GM23338 (cell line): ENCODE measurements at regions not wholly inside any gene's neighbourhood (a gene's known extent, or its start where the extent isn't known, plus 50 kb on each side); places are given as distances from the start of the nearest gene placed in this dataset.

ENCODE experiments used
- ATAC-seq: fragments of 200-7000 bp; cut with Tn5 transposase; 3 replicates; pipeline ENCODE4 v1.9.1; 2020
- DNase-seq: peaks from one replicate; pipeline ENCODE4 v3.0.0-alpha.2; 2015; ENCODE audit warnings: low spot score
- H2AFZ ChIP-seq: fragments of 200-600 bp; sonication (generic); 2 replicates; pipeline ENCODE4 v1.8.0; 2016; ENCODE audit warnings: antibody characterized with exemption, mild to moderate bottlenecking, moderate library complexity
- H3F3A ChIP-seq: fragments of 200-600 bp; sonication (generic); replicated peaks from 2 replicates; pipeline ENCODE4 v1.8.0; 2017; ENCODE audit warnings: antibody characterized with exemption, mixed run types, low read depth
- H3K27ac ChIP-seq: fragments of 200-600 bp; sonication (generic); 2 replicates; pipeline ENCODE4 v1.6.1; 2016; ENCODE audit warnings: low read depth
- H3K27me3 ChIP-seq: fragments of 200-600 bp; sonication (generic); 2 replicates; pipeline ENCODE4 v1.8.0; 2016; ENCODE audit warnings: mild to moderate bottlenecking, mixed run types, moderate library complexity; ENCODE audit not compliant: insufficient read depth
- H3K36me3 ChIP-seq: fragments of 200-600 bp; sonication (generic); 2 replicates; pipeline ENCODE4 v1.8.0; 2016; ENCODE audit warnings: mild to moderate bottlenecking; ENCODE audit not compliant: insufficient read depth
- H3K4me1 ChIP-seq: fragments of 200-600 bp; sonication (generic); 2 replicates; pipeline ENCODE4 v1.8.0; 2016; ENCODE audit warnings: mild to moderate bottlenecking, moderate library complexity; ENCODE audit not compliant: insufficient read depth
- H3K4me2 ChIP-seq: fragments of 200-600 bp; sonication (generic); 2 replicates; pipeline ENCODE4 v1.7.1; 2017; ENCODE audit warnings: mixed run types
- H3K4me3 ChIP-seq: fragments of 200-600 bp; sonication (generic); 2 replicates; pipeline ENCODE4 v1.6.1; 2016; ENCODE audit warnings: mixed run types
- H3K79me2 ChIP-seq: fragments of 200-600 bp; sonication (generic); replicated peaks from 2 replicates; pipeline ENCODE4 v1.8.0; 2017; ENCODE audit warnings: mild to moderate bottlenecking; ENCODE audit not compliant: insufficient read depth
- H3K9me2 ChIP-seq: fragments of 200-600 bp; sonication (generic); 2 replicates; pipeline ENCODE4 v1.8.0; 2017; ENCODE audit not compliant: insufficient read depth
- H4K20me1 ChIP-seq: fragments of 200-600 bp; sonication (generic); replicated peaks from 2 replicates; pipeline ENCODE4 v1.8.0; 2017; ENCODE audit warnings: mild to moderate bottlenecking; ENCODE audit not compliant: insufficient read depth
- H3K27ac Mint-ChIP-seq: 2 replicates; pipeline ENCODE4 v1.8.0; 2020; ENCODE audit warnings: inconsistent platforms, mild to moderate bottlenecking, moderate library complexity, mixed read lengths
- H3K27me3 Mint-ChIP-seq: 3 replicates; pipeline ENCODE4 v1.8.0; 2022; ENCODE audit warnings: low read depth, mild to moderate bottlenecking, moderate library complexity, mixed read lengths, inconsistent platforms; ENCODE audit not compliant: insufficient read depth, poor library complexity
- H3K36me3 Mint-ChIP-seq: 3 replicates; pipeline ENCODE4 v1.8.0; 2021; ENCODE audit warnings: low read depth, mild to moderate bottlenecking, inconsistent platforms, moderate library complexity, mixed read lengths
- H3K4me1 Mint-ChIP-seq: 3 replicates; pipeline ENCODE4 v1.8.0; 2020; ENCODE audit warnings: mild to moderate bottlenecking, inconsistent platforms, mixed read lengths
- H3K4me3 Mint-ChIP-seq: 3 replicates; pipeline ENCODE4 v1.8.0; 2021; ENCODE audit warnings: moderate library complexity, mild to moderate bottlenecking, inconsistent platforms, mixed read lengths
- H3K9me3 Mint-ChIP-seq: 3 replicates; pipeline ENCODE4 v1.8.0; 2020; ENCODE audit warnings: moderate library complexity, mild to moderate bottlenecking, inconsistent platforms, mixed read lengths
- NANOG ChIP-seq: IDR thresholded peaks from 2 replicates; pipeline ENCODE4 v1.6.1; 2016; ENCODE audit warnings: antibody characterized with exemption, borderline replicate concordance
- TF ChIP-seq, protein P1 (sequence below): IDR thresholded peaks from one replicate; pipeline ENCODE4 v1.6.1; 2018; ENCODE audit warnings: antibody characterized with exemption; ENCODE audit not compliant: unreplicated experiment
- TF ChIP-seq, protein P2 (sequence below): IDR thresholded peaks from 2 replicates; pipeline ENCODE4 v1.6.1; 2016; ENCODE audit warnings: antibody characterized with exemption
- TF ChIP-seq, protein P3 (sequence below): fragments of 250-450 bp; sonication (Bioruptor Pico); IDR thresholded peaks from 2 replicates; pipeline ENCODE4 v1.5.0; 2020; ENCODE audit warnings: mild to moderate bottlenecking, moderate library complexity

DNA sequence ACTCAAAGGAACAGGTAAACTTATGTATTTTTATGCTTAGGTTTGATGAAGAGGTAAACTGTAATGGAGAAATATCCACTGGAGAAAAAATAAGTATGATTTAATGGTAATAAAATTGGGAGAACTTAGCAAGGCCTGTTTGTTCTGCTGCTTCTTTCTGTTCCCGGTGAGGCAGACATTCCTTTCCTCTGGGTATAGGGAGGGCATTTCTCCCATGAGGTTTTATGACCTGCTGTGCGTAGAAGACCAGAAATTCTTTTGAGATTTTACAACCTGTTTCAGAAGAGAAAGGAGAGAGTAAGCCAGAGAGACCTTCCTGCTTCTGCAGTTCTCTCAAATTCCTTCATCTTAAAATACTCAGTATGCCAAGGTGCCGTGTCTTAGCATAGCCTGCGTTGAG, 139.4 kb upstream of the RMST start:
- no peak for TF ChIP-seq NANOG
- TF ChIP-seq, protein P1, sequence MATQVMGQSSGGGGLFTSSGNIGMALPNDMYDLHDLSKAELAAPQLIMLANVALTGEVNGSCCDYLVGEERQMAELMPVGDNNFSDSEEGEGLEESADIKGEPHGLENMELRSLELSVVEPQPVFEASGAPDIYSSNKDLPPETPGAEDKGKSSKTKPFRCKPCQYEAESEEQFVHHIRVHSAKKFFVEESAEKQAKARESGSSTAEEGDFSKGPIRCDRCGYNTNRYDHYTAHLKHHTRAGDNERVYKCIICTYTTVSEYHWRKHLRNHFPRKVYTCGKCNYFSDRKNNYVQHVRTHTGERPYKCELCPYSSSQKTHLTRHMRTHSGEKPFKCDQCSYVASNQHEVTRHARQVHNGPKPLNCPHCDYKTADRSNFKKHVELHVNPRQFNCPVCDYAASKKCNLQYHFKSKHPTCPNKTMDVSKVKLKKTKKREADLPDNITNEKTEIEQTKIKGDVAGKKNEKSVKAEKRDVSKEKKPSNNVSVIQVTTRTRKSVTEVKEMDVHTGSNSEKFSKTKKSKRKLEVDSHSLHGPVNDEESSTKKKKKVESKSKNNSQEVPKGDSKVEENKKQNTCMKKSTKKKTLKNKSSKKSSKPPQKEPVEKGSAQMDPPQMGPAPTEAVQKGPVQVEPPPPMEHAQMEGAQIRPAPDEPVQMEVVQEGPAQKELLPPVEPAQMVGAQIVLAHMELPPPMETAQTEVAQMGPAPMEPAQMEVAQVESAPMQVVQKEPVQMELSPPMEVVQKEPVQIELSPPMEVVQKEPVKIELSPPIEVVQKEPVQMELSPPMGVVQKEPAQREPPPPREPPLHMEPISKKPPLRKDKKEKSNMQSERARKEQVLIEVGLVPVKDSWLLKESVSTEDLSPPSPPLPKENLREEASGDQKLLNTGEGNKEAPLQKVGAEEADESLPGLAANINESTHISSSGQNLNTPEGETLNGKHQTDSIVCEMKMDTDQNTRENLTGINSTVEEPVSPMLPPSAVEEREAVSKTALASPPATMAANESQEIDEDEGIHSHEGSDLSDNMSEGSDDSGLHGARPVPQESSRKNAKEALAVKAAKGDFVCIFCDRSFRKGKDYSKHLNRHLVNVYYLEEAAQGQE = no peak
- TF ChIP-seq, protein P2, sequence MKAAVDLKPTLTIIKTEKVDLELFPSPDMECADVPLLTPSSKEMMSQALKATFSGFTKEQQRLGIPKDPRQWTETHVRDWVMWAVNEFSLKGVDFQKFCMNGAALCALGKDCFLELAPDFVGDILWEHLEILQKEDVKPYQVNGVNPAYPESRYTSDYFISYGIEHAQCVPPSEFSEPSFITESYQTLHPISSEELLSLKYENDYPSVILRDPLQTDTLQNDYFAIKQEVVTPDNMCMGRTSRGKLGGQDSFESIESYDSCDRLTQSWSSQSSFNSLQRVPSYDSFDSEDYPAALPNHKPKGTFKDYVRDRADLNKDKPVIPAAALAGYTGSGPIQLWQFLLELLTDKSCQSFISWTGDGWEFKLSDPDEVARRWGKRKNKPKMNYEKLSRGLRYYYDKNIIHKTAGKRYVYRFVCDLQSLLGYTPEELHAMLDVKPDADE = no peak
- TF ChIP-seq, protein P3, sequence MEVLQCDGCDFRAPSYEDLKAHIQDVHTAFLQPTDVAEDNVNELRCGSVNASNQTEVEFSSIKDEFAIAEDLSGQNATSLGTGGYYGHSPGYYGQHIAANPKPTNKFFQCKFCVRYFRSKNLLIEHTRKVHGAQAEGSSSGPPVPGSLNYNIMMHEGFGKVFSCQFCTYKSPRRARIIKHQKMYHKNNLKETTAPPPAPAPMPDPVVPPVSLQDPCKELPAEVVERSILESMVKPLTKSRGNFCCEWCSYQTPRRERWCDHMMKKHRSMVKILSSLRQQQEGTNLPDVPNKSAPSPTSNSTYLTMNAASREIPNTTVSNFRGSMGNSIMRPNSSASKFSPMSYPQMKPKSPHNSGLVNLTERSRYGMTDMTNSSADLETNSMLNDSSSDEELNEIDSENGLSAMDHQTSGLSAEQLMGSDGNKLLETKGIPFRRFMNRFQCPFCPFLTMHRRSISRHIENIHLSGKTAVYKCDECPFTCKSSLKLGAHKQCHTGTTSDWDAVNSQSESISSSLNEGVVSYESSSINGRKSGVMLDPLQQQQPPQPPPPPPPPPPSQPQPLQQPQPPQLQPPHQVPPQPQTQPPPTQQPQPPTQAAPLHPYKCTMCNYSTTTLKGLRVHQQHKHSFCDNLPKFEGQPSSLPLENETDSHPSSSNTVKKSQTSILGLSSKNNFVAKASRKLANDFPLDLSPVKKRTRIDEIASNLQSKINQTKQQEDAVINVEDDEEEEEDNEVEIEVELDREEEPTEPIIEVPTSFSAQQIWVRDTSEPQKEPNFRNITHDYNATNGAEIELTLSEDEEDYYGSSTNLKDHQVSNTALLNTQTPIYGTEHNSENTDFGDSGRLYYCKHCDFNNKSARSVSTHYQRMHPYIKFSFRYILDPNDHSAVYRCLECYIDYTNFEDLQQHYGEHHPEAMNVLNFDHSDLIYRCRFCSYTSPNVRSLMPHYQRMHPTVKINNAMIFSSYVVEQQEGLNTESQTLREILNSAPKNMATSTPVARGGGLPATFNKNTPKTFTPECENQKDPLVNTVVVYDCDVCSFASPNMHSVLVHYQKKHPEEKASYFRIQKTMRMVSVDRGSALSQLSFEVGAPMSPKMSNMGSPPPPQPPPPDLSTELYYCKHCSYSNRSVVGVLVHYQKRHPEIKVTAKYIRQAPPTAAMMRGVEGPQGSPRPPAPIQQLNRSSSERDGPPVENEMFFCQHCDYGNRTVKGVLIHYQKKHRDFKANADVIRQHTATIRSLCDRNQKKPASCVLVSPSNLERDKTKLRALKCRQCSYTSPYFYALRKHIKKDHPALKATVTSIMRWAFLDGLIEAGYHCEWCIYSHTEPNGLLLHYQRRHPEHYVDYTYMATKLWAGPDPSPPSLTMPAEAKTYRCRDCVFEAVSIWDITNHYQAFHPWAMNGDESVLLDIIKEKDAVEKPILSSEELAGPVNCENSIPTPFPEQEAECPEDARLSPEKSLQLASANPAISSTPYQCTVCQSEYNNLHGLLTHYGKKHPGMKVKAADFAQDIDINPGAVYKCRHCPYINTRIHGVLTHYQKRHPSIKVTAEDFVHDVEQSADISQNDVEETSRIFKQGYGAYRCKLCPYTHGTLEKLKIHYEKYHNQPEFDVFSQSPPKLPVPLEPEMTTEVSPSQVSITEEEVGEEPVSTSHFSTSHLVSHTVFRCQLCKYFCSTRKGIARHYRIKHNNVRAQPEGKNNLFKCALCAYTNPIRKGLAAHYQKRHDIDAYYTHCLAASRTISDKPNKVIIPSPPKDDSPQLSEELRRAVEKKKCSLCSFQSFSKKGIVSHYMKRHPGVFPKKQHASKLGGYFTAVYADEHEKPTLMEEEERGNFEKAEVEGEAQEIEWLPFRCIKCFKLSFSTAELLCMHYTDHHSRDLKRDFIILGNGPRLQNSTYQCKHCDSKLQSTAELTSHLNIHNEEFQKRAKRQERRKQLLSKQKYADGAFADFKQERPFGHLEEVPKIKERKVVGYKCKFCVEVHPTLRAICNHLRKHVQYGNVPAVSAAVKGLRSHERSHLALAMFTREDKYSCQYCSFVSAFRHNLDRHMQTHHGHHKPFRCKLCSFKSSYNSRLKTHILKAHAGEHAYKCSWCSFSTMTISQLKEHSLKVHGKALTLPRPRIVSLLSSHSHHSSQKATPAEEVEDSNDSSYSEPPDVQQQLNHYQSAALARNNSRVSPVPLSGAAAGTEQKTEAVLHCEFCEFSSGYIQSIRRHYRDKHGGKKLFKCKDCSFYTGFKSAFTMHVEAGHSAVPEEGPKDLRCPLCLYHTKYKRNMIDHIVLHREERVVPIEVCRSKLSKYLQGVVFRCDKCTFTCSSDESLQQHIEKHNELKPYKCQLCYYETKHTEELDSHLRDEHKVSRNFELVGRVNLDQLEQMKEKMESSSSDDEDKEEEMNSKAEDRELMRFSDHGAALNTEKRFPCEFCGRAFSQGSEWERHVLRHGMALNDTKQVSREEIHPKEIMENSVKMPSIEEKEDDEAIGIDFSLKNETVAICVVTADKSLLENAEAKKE = no peak
- no peaks in the 10 kb centered on the region for H3K36me3 ChIP-seq
- no peaks in the 10 kb centered on the region for H4K20me1 ChIP-seq
- H3K9me2 ChIP-seq = no peaks in the 10 kb centered on the region; the same call in 1 of the 2 replicates
- Mint-ChIP-seq H3K9me3 (no peaks in the 10 kb centered on the region), H3K36me3 (no peaks in the 10 kb centered on the region), H3K27me3 (peaks cover 11% of the 10 kb centered on the region), H3K4me1 (peaks cover 42% of the 10 kb centered on the region), H3K27ac (no peak overlapping the region), H3K4me3 (0 out of 3 replicates have a peak overlapping the region, but pooled peaks have one; percentile 12)
- H3F3A ChIP-seq = no peaks in the 10 kb centered on the region; the same call in 1 of the 2 replicates
- ATAC-seq = peak; percentile 60
- H3K27me3 ChIP-seq = no peaks in the 10 kb centered on the region
- DNase-seq = peak; percentile 46
- H3K4me3 ChIP-seq = peak overlapping the region; percentile 10; the same call in 1 of the 2 replicates
- H2AFZ ChIP-seq = peak overlapping the region; percentile 90
- H3K79me2 ChIP-seq = no peaks in the 10 kb centered on the region
- peak overlapping the region; percentile 48 for H3K4me2 ChIP-seq
- H3K4me1 ChIP-seq = peaks cover 38% of the 10 kb centered on the region
- peak overlapping the region; percentile 34; the same call in 1 of the 2 replicates for H3K27ac ChIP-seq
